HepG2 (cell line): ENCODE measurements at regions not wholly inside any gene's neighbourhood (a gene's known extent, or its start where the extent isn't known, plus 50 kb on each side); places are given as distances from the start of the nearest gene placed in this dataset.

ENCODE experiments used
- ARID5B ChIP-seq: IDR thresholded peaks from 2 replicates; pipeline ENCODE4 v1.4.0; 2020; ENCODE audit warnings: mild to moderate bottlenecking, missing genetic modification reagents
- ARNT2 ChIP-seq: sonication (generic); formaldehyde crosslinking; IDR thresholded peaks from 2 replicates; pipeline ENCODE4 v1.8.0; 2022; ENCODE audit warnings: mild to moderate bottlenecking, low read depth, missing genetic modification reagents, moderate library complexity
- CHCHD3 ChIP-seq: sonication (generic); formaldehyde crosslinking; IDR thresholded peaks from 2 replicates; pipeline ENCODE4 v1.8.0; 2022; ENCODE audit warnings: mild to moderate bottlenecking, missing genetic modification reagents, moderate library complexity
- EED ChIP-seq: sonication (generic); formaldehyde crosslinking; IDR thresholded peaks from 2 replicates; pipeline ENCODE4 v1.5.0; 2020; ENCODE audit warnings: mild to moderate bottlenecking, missing genetic modification reagents
- FOSL2 ChIP-seq: sonication (generic); formaldehyde crosslinking; IDR thresholded peaks from 2 replicates; pipeline ENCODE4 v1.4.0; 2020; ENCODE audit warnings: missing genetic modification reagents
- FUBP1 ChIP-seq: sonication (generic); formaldehyde crosslinking; IDR thresholded peaks from 2 replicates; pipeline ENCODE4 v1.5.1; 2020; ENCODE audit warnings: missing genetic modification reagents, mild to moderate bottlenecking, borderline replicate concordance
- HNF4A ChIP-seq: sonication (generic); formaldehyde crosslinking; IDR thresholded peaks from 2 replicates; pipeline ENCODE4 v1.4.0; 2020; ENCODE audit warnings: missing genetic modification reagents
- IRF2 ChIP-seq: IDR thresholded peaks from 2 replicates; pipeline ENCODE4 v1.6.1; 2018; ENCODE audit warnings: missing genetic modification reagents, missing compliant biosample characterization
- MXI1 ChIP-seq: IDR thresholded peaks from 3 replicates; pipeline ENCODE4 v1.6.1; 2012; ENCODE audit warnings: low read depth, low read length, inconsistent platforms, borderline replicate concordance
- NCOA5 ChIP-seq: sonication (generic); formaldehyde crosslinking; IDR thresholded peaks from 2 replicates; pipeline ENCODE4 v1.4.0; 2020; ENCODE audit warnings: missing genetic modification reagents
- ONECUT2 ChIP-seq: sonication (generic); formaldehyde crosslinking; IDR thresholded peaks from 2 replicates; pipeline ENCODE4 v1.4.0; 2020; ENCODE audit warnings: missing genetic modification reagents
- PITX1 ChIP-seq: sonication (generic); formaldehyde crosslinking; IDR thresholded peaks from 2 replicates; pipeline ENCODE4 v1.5.1; 2020; ENCODE audit warnings: mild to moderate bottlenecking, missing genetic modification reagents
- REL ChIP-seq: sonication (generic); formaldehyde crosslinking; conservative IDR thresholded peaks from 2 replicates; pipeline ENCODE4 v1.8.0; 2022; ENCODE audit warnings: mild to moderate bottlenecking, missing genetic modification reagents, moderate library complexity
- SIX4 ChIP-seq: sonication (generic); formaldehyde crosslinking; IDR thresholded peaks from 2 replicates; pipeline ENCODE4 v1.4.0; 2020; ENCODE audit warnings: missing genetic modification reagents
- TCF7 ChIP-seq: sonication (generic); IDR thresholded peaks from 2 replicates; pipeline ENCODE4 v1.6.1; 2016; ENCODE audit warnings: antibody characterized with exemption, low read depth
- TEAD2 ChIP-seq: sonication (generic); formaldehyde crosslinking; IDR thresholded peaks from 2 replicates; pipeline ENCODE4 v1.9.0; 2021; ENCODE audit warnings: missing genetic modification reagents
- TOPORS ChIP-seq: sonication (generic); formaldehyde crosslinking; IDR thresholded peaks from 2 replicates; pipeline ENCODE4 v1.8.0; 2023; ENCODE audit warnings: mild to moderate bottlenecking, missing genetic modification reagents
- ZBTB49 ChIP-seq: sonication (generic); formaldehyde crosslinking; IDR thresholded peaks from 2 replicates; pipeline ENCODE4 v1.4.0; 2020; ENCODE audit warnings: missing genetic modification reagents, borderline replicate concordance
- ZBTB7A ChIP-seq: sonication (generic); formaldehyde crosslinking; IDR thresholded peaks from 2 replicates; pipeline ENCODE4 v1.8.0; 2022; ENCODE audit warnings: mild to moderate bottlenecking, missing genetic modification reagents
- ZNF124 ChIP-seq: sonication (generic); formaldehyde crosslinking; IDR thresholded peaks from 2 replicates; pipeline ENCODE4 v1.4.0; 2020; ENCODE audit warnings: missing genetic modification reagents
- ZNF136 ChIP-seq: sonication (generic); formaldehyde crosslinking; IDR thresholded peaks from 2 replicates; pipeline ENCODE4 v1.8.1; 2022; ENCODE audit warnings: low read depth, mild to moderate bottlenecking, moderate library complexity, missing genetic modification reagents
- ZNF296 ChIP-seq: sonication (generic); formaldehyde crosslinking; conservative IDR thresholded peaks from 2 replicates; pipeline ENCODE4 v1.5.0; 2020; ENCODE audit warnings: mild to moderate bottlenecking, missing genetic modification reagents
- ZNF350 ChIP-seq: sonication (generic); formaldehyde crosslinking; IDR thresholded peaks from 2 replicates; pipeline ENCODE4 v1.4.0; 2020; ENCODE audit warnings: mild to moderate bottlenecking, low read depth, missing genetic modification reagents, borderline replicate concordance
- ZNF639 ChIP-seq: conservative IDR thresholded peaks from 2 replicates; pipeline ENCODE4 v1.6.1; 2018; ENCODE audit warnings: missing genetic modification reagents
- ZNF83 ChIP-seq: sonication (generic); formaldehyde crosslinking; IDR thresholded peaks from 2 replicates; pipeline ENCODE4 v1.4.0; 2020; ENCODE audit warnings: missing genetic modification reagents, mild to moderate bottlenecking, borderline replicate concordance

GRCh38 chr6:63448229-63448628 is 124.1 kb upstream of the LOC128125822 start (continued):
- TF ChIP-seq ZNF639, result no peak
- no peak for TF ChIP-seq CHCHD3 (CRISPR knock-in tag)
- no peak for TF ChIP-seq PITX1 (CRISPR knock-in tag)
- no peak for TF ChIP-seq ZBTB49 (CRISPR knock-in tag)
- TF ChIP-seq TCF7, result no peak
- TF ChIP-seq NCOA5, result no peak
- TF ChIP-seq FUBP1 (CRISPR knock-in tag), result no peak
- no peak for TF ChIP-seq ZNF350 (CRISPR knock-in tag)
- TF ChIP-seq ZNF124 (CRISPR knock-in tag), result no peak
- TF ChIP-seq TOPORS (CRISPR knock-in tag), result no peak
- TF ChIP-seq ARNT2, result no peak
- TF ChIP-seq MXI1, result no peak
- peak; percentile 86 for TF ChIP-seq ARID5B
- TF ChIP-seq IRF2 (CRISPR knock-in tag), result no peak
- no peak for TF ChIP-seq ZNF296 (CRISPR knock-in tag)
- TF ChIP-seq FOSL2, result peak; percentile 85
- TF ChIP-seq ZBTB7A (CRISPR knock-in tag), result no peak
- no peak for TF ChIP-seq HNF4A (CRISPR knock-in tag)
- no peak for TF ChIP-seq REL (CRISPR knock-in tag)
- TF ChIP-seq ONECUT2 (CRISPR knock-in tag), result no peak
- TF ChIP-seq ZNF83, result no peak
- no peak for TF ChIP-seq EED
- TF ChIP-seq SIX4 (CRISPR knock-in tag), result no peak
- TF ChIP-seq TEAD2, result no peak
- no peak for TF ChIP-seq ZNF136 (CRISPR knock-in tag)
